WTC11 (cell line): ENCODE measurements at regions not wholly inside any gene's neighbourhood (a gene's known extent, or its start where the extent isn't known, plus 50 kb on each side); places are given as distances from the start of the nearest gene placed in this dataset.

Experiments
- ATAC-seq: fragments of 200-7000 bp; cut with Tn5 transposase; 2 replicates; pipeline ENCODE4 v1.10.0; 2021; ENCODE audit warnings: mild to moderate bottlenecking, moderate library complexity
- CTCF ChIA-PET: fragments of 300-600 bp; sonication (Branson Sonifier 250); formaldehyde crosslinking; loops from one replicate; lab custom pipeline; 2021; ENCODE audit warnings: antibody characterized with exemption; lab: Charles Lee
- POLR2A ChIA-PET: fragments of 350-600 bp; sonication (Branson Sonifier 250); formaldehyde crosslinking; loops from one replicate; lab custom pipeline; 2021; ENCODE audit warnings: antibody characterized with exemption; lab: Charles Lee
- DNase-seq: peaks from one replicate; pipeline ENCODE4 v3.0.0; 2021; ENCODE audit warnings: low spot score
- H3K27ac Mint-ChIP-seq: 2 replicates; pipeline ENCODE4 v1.8.0; 2021; ENCODE audit warnings: mixed read lengths
- H3K27me3 Mint-ChIP-seq: 2 replicates; pipeline ENCODE4 v1.8.0; 2021; ENCODE audit warnings: low read depth, mild to moderate bottlenecking, moderate library complexity, mixed read lengths
- H3K36me3 Mint-ChIP-seq: 2 replicates; pipeline ENCODE4 v1.8.0; 2021; ENCODE audit warnings: mixed read lengths
- H3K4me1 Mint-ChIP-seq: 2 replicates; pipeline ENCODE4 v1.8.0; 2022; ENCODE audit warnings: mixed read lengths
- H3K4me3 Mint-ChIP-seq: 2 replicates; pipeline ENCODE4 v1.8.0; 2021; ENCODE audit warnings: mild to moderate bottlenecking, moderate library complexity, mixed read lengths
- H3K9me3 Mint-ChIP-seq: 2 replicates; pipeline ENCODE4 v1.8.0; 2021; ENCODE audit warnings: mixed read lengths
- ATF1 ChIP-seq: sonication (generic); formaldehyde crosslinking; IDR thresholded peaks from 2 replicates; pipeline ENCODE4 v1.8.1; 2023; ENCODE audit warnings: mild to moderate bottlenecking, moderate library complexity, missing genetic modification reagents
- ESRRA ChIP-seq: sonication (generic); formaldehyde crosslinking; IDR thresholded peaks from 2 replicates; pipeline ENCODE4 v1.8.1; 2022; ENCODE audit warnings: mild to moderate bottlenecking, missing genetic modification reagents, borderline replicate concordance
- FOXK1 ChIP-seq: sonication (generic); formaldehyde crosslinking; IDR thresholded peaks from 2 replicates; pipeline ENCODE4 v1.8.0; 2022; ENCODE audit warnings: mild to moderate bottlenecking, moderate library complexity, missing genetic modification reagents
- FOXP4 ChIP-seq: sonication (generic); formaldehyde crosslinking; IDR thresholded peaks from 2 replicates; pipeline ENCODE4 v1.8.0; 2022; ENCODE audit warnings: mild to moderate bottlenecking, missing genetic modification reagents
- GRHL2 ChIP-seq: fragments of 250-450 bp; sonication (Bioruptor Pico); IDR thresholded peaks from 2 replicates; pipeline ENCODE4 v1.8.0; 2022; ENCODE audit warnings: mild to moderate bottlenecking, moderate library complexity; ENCODE audit not compliant: insufficient replicate concordance, severe bottlenecking
- MAX ChIP-seq: sonication (generic); formaldehyde crosslinking; IDR thresholded peaks from 2 replicates; pipeline ENCODE4 v1.8.0; 2022; ENCODE audit warnings: mild to moderate bottlenecking, missing genetic modification reagents
- MLX ChIP-seq: sonication (generic); formaldehyde crosslinking; IDR thresholded peaks from 2 replicates; pipeline ENCODE4 v1.8.1; 2023; ENCODE audit warnings: mild to moderate bottlenecking, missing genetic modification reagents, moderate library complexity
- MYBL2 ChIP-seq: sonication (generic); formaldehyde crosslinking; IDR thresholded peaks from 2 replicates; pipeline ENCODE4 v1.8.1; 2023; ENCODE audit warnings: mild to moderate bottlenecking, moderate library complexity, missing genetic modification reagents
- OVOL2 ChIP-seq: fragments of 250-450 bp; sonication (Bioruptor Pico); IDR thresholded peaks from 2 replicates; pipeline ENCODE4 v1.9.0; 2021; ENCODE audit warnings: mild to moderate bottlenecking, borderline replicate concordance
- PRRX2 ChIP-seq: fragments of 250-450 bp; sonication (Bioruptor Pico); IDR thresholded peaks from 2 replicates; pipeline ENCODE4 v1.8.0; 2021; ENCODE audit warnings: mild to moderate bottlenecking
- RELA ChIP-seq: sonication (generic); formaldehyde crosslinking; IDR thresholded peaks from 2 replicates; pipeline ENCODE4 v1.8.1; 2022; ENCODE audit warnings: missing genetic modification reagents, mild to moderate bottlenecking, borderline replicate concordance
- TEAD4 ChIP-seq: sonication (generic); formaldehyde crosslinking; IDR thresholded peaks from 2 replicates; pipeline ENCODE4 v1.8.0; 2022; ENCODE audit warnings: mild to moderate bottlenecking, missing genetic modification reagents
- ZBTB43 ChIP-seq: sonication (generic); formaldehyde crosslinking; IDR thresholded peaks from 2 replicates; pipeline ENCODE4 v1.8.1; 2023; ENCODE audit warnings: mild to moderate bottlenecking, missing genetic modification reagents
- ZNF121 ChIP-seq: sonication (generic); formaldehyde crosslinking; IDR thresholded peaks from 2 replicates; pipeline ENCODE4 v1.8.0; 2023; ENCODE audit warnings: missing genetic modification reagents
- ZNF263 ChIP-seq: sonication (generic); formaldehyde crosslinking; IDR thresholded peaks from 2 replicates; pipeline ENCODE4 v1.8.1; 2022; ENCODE audit warnings: low read depth, mild to moderate bottlenecking, moderate library complexity, missing genetic modification reagents
- TF ChIP-seq, protein P1 (sequence below): sonication (generic); formaldehyde crosslinking; IDR thresholded peaks from 2 replicates; pipeline ENCODE4 v1.8.0; 2022; ENCODE audit warnings: missing genetic modification reagents
- TF ChIP-seq, protein P2 (sequence below): sonication (generic); formaldehyde crosslinking; IDR thresholded peaks from 2 replicates; pipeline ENCODE4 v1.8.1; 2023; ENCODE audit warnings: mild to moderate bottlenecking, missing genetic modification reagents
- TF ChIP-seq, protein P3 (sequence below): fragments of 250-450 bp; sonication (Bioruptor Pico); conservative IDR thresholded peaks from 2 replicates; pipeline ENCODE4 v1.9.0; 2021; ENCODE audit warnings: mild to moderate bottlenecking

DNA sequence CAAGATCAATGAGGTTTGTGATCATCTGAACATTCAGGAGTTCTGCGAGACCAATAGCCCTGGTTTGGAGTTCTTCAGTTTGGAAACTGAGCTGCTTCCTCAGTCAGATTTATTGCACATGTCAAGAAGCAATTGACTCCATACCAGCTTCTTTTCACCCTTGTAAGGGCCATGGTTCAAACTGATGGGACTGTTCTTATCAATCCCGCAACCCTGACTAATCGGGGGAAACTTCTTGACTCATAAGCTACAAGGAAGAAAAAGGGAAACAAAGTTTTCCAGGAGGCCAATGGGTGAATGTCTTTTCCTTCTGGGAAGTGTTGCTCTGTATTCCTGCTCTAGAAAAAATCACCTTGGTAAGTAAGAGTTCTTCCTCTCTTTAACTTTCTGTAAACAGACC is 187.9 kb downstream of the MIS18A start (continued):
- TF ChIP-seq, protein P1, sequence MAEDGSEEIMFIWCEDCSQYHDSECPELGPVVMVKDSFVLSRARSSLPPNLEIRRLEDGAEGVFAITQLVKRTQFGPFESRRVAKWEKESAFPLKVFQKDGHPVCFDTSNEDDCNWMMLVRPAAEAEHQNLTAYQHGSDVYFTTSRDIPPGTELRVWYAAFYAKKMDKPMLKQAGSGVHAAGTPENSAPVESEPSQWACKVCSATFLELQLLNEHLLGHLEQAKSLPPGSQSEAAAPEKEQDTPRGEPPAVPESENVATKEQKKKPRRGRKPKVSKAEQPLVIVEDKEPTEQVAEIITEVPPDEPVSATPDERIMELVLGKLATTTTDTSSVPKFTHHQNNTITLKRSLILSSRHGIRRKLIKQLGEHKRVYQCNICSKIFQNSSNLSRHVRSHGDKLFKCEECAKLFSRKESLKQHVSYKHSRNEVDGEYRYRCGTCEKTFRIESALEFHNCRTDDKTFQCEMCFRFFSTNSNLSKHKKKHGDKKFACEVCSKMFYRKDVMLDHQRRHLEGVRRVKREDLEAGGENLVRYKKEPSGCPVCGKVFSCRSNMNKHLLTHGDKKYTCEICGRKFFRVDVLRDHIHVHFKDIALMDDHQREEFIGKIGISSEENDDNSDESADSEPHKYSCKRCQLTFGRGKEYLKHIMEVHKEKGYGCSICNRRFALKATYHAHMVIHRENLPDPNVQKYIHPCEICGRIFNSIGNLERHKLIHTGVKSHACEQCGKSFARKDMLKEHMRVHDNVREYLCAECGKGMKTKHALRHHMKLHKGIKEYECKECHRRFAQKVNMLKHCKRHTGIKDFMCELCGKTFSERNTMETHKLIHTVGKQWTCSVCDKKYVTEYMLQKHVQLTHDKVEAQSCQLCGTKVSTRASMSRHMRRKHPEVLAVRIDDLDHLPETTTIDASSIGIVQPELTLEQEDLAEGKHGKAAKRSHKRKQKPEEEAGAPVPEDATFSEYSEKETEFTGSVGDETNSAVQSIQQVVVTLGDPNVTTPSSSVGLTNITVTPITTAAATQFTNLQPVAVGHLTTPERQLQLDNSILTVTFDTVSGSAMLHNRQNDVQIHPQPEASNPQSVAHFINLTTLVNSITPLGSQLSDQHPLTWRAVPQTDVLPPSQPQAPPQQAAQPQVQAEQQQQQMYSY (CRISPR knock-in tag), result no peak
- TF ChIP-seq ZBTB43 (CRISPR knock-in tag) (no peak), ATF1 (CRISPR knock-in tag) (no peak)

DNA sequence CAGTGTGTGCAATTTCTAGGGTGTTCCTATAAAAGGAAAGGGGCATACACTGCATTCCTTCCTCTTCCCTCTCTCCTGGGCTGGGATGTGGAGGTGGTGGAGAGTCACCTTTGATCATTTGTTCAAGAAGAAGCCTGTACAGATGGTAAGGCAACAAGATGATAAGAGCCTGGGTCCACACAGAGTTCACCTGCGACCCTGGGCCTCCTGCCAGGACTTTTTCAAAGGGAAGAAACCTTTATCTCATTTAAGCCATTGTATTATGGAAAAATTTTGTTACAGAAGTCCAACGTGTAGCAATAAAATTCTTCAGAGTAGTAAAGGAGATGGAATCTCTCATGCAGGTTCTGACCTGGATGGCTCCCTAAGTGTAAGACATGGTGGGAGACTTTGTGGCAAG is 189.1 kb downstream of the MIS18A start:
- POLR2A ChIA-PET, result no interaction called here
- DNase-seq, result no peak
- H3K27me3 Mint-ChIP-seq, result peaks cover 15% of the 10 kb centered on the region
- no peak for TF ChIP-seq FOXK1 (CRISPR knock-in tag)
- TF ChIP-seq GRHL2 (CRISPR knock-in tag), result no peak
- TF ChIP-seq ZNF121 (CRISPR knock-in tag), result no peak
- TF ChIP-seq, protein P2, sequence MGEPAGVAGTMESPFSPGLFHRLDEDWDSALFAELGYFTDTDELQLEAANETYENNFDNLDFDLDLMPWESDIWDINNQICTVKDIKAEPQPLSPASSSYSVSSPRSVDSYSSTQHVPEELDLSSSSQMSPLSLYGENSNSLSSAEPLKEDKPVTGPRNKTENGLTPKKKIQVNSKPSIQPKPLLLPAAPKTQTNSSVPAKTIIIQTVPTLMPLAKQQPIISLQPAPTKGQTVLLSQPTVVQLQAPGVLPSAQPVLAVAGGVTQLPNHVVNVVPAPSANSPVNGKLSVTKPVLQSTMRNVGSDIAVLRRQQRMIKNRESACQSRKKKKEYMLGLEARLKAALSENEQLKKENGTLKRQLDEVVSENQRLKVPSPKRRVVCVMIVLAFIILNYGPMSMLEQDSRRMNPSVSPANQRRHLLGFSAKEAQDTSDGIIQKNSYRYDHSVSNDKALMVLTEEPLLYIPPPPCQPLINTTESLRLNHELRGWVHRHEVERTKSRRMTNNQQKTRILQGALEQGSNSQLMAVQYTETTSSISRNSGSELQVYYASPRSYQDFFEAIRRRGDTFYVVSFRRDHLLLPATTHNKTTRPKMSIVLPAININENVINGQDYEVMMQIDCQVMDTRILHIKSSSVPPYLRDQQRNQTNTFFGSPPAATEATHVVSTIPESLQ, result no peak
- no peak for TF ChIP-seq RELA (CRISPR knock-in tag)
- no peak for TF ChIP-seq MAX (CRISPR knock-in tag)
- no peak for TF ChIP-seq TEAD4 (CRISPR knock-in tag)
- no peak for TF ChIP-seq ZNF263 (CRISPR knock-in tag)
- TF ChIP-seq, all 79 proteins: peak for 0
- peaks cover 38% of the 10 kb centered on the region for H3K9me3 Mint-ChIP-seq
- H3K4me3 Mint-ChIP-seq, result no peak overlapping the region
- CTCF ChIA-PET, result interaction anchor here (0.8 kb wide), 1 partner anchor 14 kb away, joined by 3 read pairs; no protein-coding TSS in a partner anchor
- no peak overlapping the region for H3K27ac Mint-ChIP-seq
- no peak for ATAC-seq
- no peaks in the 10 kb centered on the region for H3K4me1 Mint-ChIP-seq
- peaks cover 3% of the 10 kb centered on the region; the same call in 1 of the 2 replicates for H3K36me3 Mint-ChIP-seq

DNA sequence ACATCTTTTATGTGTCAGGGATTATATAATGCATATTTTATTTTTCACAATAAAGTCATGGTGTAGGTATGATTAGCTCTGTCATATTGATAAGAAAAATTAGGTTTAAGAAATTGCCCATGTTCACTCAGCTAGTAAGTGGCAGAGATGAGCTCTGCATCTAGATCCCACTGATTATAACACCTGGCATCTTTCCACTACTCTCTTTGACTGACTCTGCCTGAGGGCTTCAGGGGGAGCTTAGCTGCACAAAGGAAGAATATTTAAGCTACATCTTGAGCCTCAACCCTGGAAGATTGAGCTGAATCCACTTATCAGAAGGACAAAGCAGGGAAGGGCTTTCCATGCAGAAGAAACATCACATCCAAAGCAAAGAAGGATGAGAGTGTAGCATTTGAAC is 190.4 kb downstream of the MIS18A start:
- Mint-ChIP-seq H3K4me3 (no peak overlapping the region), H3K36me3 (peaks cover 3% of the 10 kb centered on the region; the same call in 1 of the 2 replicates), H3K27ac (no peak overlapping the region), H3K27me3 (peaks cover 15% of the 10 kb centered on the region), H3K4me1 (no peaks in the 10 kb centered on the region), H3K9me3 (peaks cover 29% of the 10 kb centered on the region)
- CTCF ChIA-PET, result interaction anchor here (1.7 kb wide), 1 partner anchor 8 kb away, joined by 8 read pairs; no protein-coding TSS in a partner anchor
- POLR2A ChIA-PET, result no interaction called here
- ATAC-seq, result no peak
- DNase-seq, result no peak
- no peak for TF ChIP-seq TEAD4 (CRISPR knock-in tag)
- TF ChIP-seq, protein P3, sequence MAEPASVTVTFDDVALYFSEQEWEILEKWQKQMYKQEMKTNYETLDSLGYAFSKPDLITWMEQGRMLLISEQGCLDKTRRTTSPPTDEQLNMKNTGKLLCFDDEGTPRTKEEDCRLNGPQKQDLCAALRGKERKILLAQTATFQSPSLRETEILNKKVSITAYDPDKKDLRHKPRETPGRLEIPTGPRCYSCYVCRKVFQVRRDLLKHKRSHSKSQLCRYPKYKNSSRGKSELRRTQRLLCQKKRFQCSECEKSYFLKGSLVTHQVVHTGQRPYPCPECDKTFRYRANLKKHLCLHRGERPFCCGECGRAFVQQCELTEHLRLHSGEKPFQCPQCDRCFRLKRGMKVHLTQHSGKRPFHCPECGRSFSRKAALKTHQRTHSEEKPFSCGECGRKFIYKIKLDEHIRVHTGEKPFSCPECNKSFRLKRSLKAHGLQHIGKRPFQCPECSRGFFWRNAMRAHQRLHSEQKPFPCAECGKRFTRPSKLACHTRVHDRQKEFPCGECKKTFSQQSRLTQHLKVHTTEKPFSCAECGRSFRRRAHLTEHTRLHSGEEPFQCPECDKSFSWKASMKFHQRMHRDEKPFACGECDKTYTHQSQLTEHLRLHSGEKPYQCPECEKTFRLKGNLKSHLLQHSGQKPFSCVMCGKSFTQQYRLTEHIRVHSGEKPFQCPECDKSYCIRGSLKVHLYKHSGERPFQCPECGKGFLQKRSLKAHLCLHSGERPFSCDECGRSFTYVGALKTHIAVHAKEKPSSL (CRISPR knock-in tag), result no peak
- TF ChIP-seq OVOL2 (CRISPR knock-in tag), result no peak
- TF ChIP-seq PRRX2 (CRISPR knock-in tag), result no peak
- TF ChIP-seq MYBL2 (CRISPR knock-in tag), result no peak
- no peak for TF ChIP-seq FOXP4 (CRISPR knock-in tag)
- TF ChIP-seq ESRRA (CRISPR knock-in tag), result no peak
- TF ChIP-seq MLX, result no peak
